ENCODE measurements at regions not wholly inside any gene's neighbourhood (a gene's known extent, or its start where the extent isn't known, plus 50 kb on each side); places are given as distances from the start of the nearest gene placed in this dataset.

DNA sequence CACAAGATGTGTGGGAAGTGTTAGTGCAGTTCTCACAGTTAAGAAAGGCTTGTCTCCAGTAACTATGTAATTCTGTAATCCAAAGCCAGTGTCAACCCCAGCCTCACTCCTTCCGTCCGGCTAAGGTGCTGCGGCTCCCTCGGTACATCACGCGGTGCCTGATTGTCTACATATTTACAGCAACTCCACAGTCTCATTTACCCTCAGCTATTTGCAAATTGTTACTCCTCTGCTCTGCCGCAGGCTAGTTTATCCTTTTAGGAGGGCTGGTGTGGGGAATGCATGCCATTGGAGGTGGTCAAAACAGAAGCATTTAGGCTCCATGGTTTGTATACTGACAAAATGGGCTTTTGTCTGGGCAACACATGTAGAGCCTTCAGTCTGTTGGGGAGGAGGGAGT lies 358.3 kb downstream of the METTL15 start:
- POLR2A ChIA-PET = no interaction called here
- no CpG with 5 or more reads among the region's 7 CpGs for WGBS (ENCODE audit: insufficient coverage)

DNA sequence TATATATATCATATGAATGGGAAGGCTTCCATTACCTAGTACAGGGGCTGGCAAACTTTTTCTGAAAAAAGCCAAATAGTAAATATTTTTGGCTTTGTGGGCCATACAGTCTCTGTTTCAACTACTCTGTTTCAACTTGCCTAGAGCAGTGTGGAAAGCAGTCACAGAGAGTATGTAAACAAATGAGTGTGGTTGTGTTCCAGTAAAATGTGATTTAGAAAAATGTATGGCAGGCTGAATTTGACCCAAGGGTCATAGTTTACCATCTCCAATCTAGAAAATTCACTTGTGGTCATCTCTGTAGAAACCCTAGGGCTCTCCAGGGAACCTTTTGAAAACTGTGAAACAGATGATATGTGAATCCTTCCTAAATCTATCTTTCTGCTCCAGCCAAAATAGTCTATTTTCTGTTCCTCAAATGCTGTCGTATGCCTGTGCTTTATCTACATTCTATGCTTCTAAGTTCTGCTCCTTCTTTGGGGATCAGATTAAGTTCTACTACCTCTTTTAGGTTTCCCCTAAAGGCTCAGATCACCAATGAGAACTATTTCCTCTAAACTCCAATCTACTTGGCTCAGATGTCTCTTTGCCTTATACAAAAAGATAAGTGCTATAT lies 356.2 kb downstream of the METTL15 start:
- POLR2A ChIA-PET = no interaction called here
- Histone ChIP-seq H3K36me3 (ENCODE audit: control insufficient read depth in 4 of 4, insufficient read depth in 4 of 4, low read length in 3 of 4) (no peaks in the 10 kb centered on the region), H3K4me1 (ENCODE audit: control extremely low read depth in 1 of 4, control insufficient read depth in 4 of 4, insufficient read depth in 4 of 4, low read length in 3 of 4) (no peaks in the 10 kb centered on the region), H3K9me3 (ENCODE audit: control extremely low read depth in 1 of 5, control insufficient read depth in 4 of 5, insufficient read depth in 2 of 5, low read depth in 1 of 5, low read length in 4 of 5) (no peaks in the 10 kb centered on the region), H3K27me3 (replicated peaks in 2 of 5; ENCODE audit: control insufficient read depth in 4 of 5, insufficient read depth in 5 of 5, low read length in 4 of 5) (no peaks in the 10 kb centered on the region), H3K27ac (ENCODE audit: insufficient read depth in 1 of 2, low read depth in 1 of 2, low read length in 2 of 2, poor library complexity in 1 of 2, severe bottlenecking in 2 of 2) (no peak overlapping the region), H3K4me3 (ENCODE audit: control insufficient read depth in 1 of 7, extremely low read depth in 1 of 7, insufficient read depth in 4 of 7, low read depth in 2 of 7, low read length in 6 of 7) (no peak overlapping the region)
- CTCF ChIA-PET = no interaction called here
- no peak for DNase-seq
- WGBS (ENCODE audit: insufficient coverage) = 25% methylated on average over 1 of the region's 1 CpG

More for the DNA sequence above, 358.3 kb downstream of the METTL15 start:
- Histone ChIP-seq H3K36me3 (ENCODE audit: control insufficient read depth in 4 of 4, insufficient read depth in 4 of 4, low read length in 3 of 4) (no peaks in the 10 kb centered on the region), H3K27me3 (replicated peaks in 2 of 5; ENCODE audit: control insufficient read depth in 4 of 5, insufficient read depth in 5 of 5, low read length in 4 of 5) (no peaks in the 10 kb centered on the region), H3K27ac (ENCODE audit: insufficient read depth in 1 of 2, low read depth in 1 of 2, low read length in 2 of 2, poor library complexity in 1 of 2, severe bottlenecking in 2 of 2) (no peak overlapping the region), H3K9me3 (ENCODE audit: control extremely low read depth in 1 of 5, control insufficient read depth in 4 of 5, insufficient read depth in 2 of 5, low read depth in 1 of 5, low read length in 4 of 5) (no peaks in the 10 kb centered on the region), H3K4me1 (ENCODE audit: control extremely low read depth in 1 of 4, control insufficient read depth in 4 of 4, insufficient read depth in 4 of 4, low read length in 3 of 4) (no peaks in the 10 kb centered on the region), H3K4me3 (ENCODE audit: control insufficient read depth in 1 of 7, extremely low read depth in 1 of 7, insufficient read depth in 4 of 7, low read depth in 2 of 7, low read length in 6 of 7) (no peak overlapping the region)
- no peak for DNase-seq
- CTCF ChIA-PET = interaction anchor here (1.2 kb wide), 1 partner anchor 15 kb away, joined by 3 read pairs; no protein-coding TSS in a partner anchor

DNA sequence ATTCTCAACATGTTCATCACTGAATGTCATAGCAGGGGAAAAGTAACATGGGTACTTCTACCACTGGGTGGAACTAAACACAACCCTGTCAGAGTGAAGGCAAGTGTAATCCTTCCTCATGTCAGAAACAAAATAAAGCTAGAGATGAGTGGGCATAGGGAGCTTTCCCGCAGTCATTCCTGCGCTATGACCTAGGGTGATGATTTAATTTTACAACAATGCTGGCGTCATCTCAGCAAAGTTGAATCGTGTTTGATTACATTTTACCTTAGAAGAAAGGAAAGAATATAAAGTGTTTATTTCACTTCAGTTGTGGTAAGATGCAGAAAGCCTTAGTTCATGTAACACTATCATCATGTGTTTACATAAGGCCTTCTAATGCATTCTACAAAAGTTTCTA lies 355.6 kb downstream of the METTL15 start:
- 100% methylated on average over 2 of the region's 4 CpGs for WGBS (ENCODE audit: insufficient coverage)
- POLR2A ChIA-PET = no interaction called here

DNA sequence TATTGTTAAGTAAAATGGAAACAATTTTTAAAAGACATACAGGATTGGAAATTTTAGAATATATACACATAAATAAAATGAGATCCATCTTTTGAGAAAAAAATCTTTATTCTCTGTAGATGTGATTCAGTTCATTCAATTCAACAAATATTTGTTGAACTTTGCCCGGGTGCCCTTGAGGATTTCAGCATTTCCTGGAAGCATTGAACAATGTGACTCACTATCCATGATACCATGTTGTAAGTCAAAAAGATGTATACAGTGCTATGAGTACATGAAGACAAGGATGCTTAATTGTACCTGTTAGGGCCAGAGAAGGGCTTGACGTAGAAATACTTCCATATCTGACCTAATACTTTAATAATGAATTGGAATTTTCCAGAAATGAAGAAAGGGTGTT lies 353.7 kb downstream of the METTL15 start:
- no peak for DNase-seq
- no CpG with 5 or more reads among the region's 2 CpGs for WGBS (ENCODE audit: insufficient coverage)
- Histone ChIP-seq H3K9me3 (ENCODE audit: control extremely low read depth in 1 of 5, control insufficient read depth in 4 of 5, insufficient read depth in 2 of 5, low read depth in 1 of 5, low read length in 4 of 5) (no peaks in the 10 kb centered on the region), H3K27me3 (replicated peaks in 2 of 5; ENCODE audit: control insufficient read depth in 4 of 5, insufficient read depth in 5 of 5, low read length in 4 of 5) (no peaks in the 10 kb centered on the region), H3K4me1 (ENCODE audit: control extremely low read depth in 1 of 4, control insufficient read depth in 4 of 4, insufficient read depth in 4 of 4, low read length in 3 of 4) (no peaks in the 10 kb centered on the region), H3K27ac (ENCODE audit: insufficient read depth in 1 of 2, low read depth in 1 of 2, low read length in 2 of 2, poor library complexity in 1 of 2, severe bottlenecking in 2 of 2) (no peak overlapping the region), H3K4me3 (ENCODE audit: control insufficient read depth in 1 of 7, extremely low read depth in 1 of 7, insufficient read depth in 4 of 7, low read depth in 2 of 7, low read length in 6 of 7) (no peak overlapping the region), H3K36me3 (ENCODE audit: control insufficient read depth in 4 of 4, insufficient read depth in 4 of 4, low read length in 3 of 4) (no peaks in the 10 kb centered on the region)
- POLR2A ChIA-PET = no interaction called here
- CTCF ChIA-PET = no interaction called here

More for the DNA sequence above, 355.6 kb downstream of the METTL15 start:
- no peak overlapping the region for H3K4me3 ChIP-seq (ENCODE audit: control insufficient read depth in 1 of 7, extremely low read depth in 1 of 7, insufficient read depth in 4 of 7, low read depth in 2 of 7, low read length in 6 of 7)
- H3K27ac ChIP-seq (ENCODE audit: insufficient read depth in 1 of 2, low read depth in 1 of 2, low read length in 2 of 2, poor library complexity in 1 of 2, severe bottlenecking in 2 of 2) = no peak overlapping the region
- CTCF ChIA-PET = no interaction called here
- no peaks in the 10 kb centered on the region for H3K27me3 ChIP-seq (replicated peaks in 2 of 5; ENCODE audit: control insufficient read depth in 4 of 5, insufficient read depth in 5 of 5, low read length in 4 of 5)
- no peak for DNase-seq
- no peaks in the 10 kb centered on the region for H3K9me3 ChIP-seq (ENCODE audit: control extremely low read depth in 1 of 5, control insufficient read depth in 4 of 5, insufficient read depth in 2 of 5, low read depth in 1 of 5, low read length in 4 of 5)
- H3K4me1 ChIP-seq (ENCODE audit: control extremely low read depth in 1 of 4, control insufficient read depth in 4 of 4, insufficient read depth in 4 of 4, low read length in 3 of 4) = no peaks in the 10 kb centered on the region
- no peaks in the 10 kb centered on the region for H3K36me3 ChIP-seq (ENCODE audit: control insufficient read depth in 4 of 4, insufficient read depth in 4 of 4, low read length in 3 of 4)

DNA sequence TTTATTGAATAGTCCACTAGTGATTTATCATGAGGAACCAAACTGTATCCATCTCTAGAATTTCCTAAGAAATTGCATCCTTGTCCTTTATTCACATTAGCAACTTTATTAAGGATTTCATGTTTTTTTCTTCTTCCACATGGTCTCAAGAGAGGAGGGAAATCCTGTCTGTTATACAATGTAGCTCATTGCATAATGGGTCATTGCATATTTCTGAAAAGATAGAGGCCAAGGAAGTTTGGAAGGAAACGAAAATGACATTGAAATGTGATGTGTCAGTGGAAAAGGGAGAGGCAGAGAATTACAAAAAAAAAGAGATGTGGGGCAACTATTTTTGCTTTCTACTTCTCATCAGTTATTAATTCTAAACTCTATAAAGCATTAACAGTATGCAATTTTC lies 353.1 kb downstream of the METTL15 start:
- no peak overlapping the region for H3K27ac ChIP-seq (ENCODE audit: insufficient read depth in 1 of 2, low read depth in 1 of 2, low read length in 2 of 2, poor library complexity in 1 of 2, severe bottlenecking in 2 of 2)
- DNase-seq = no peak
- no CpG with 5 or more reads among the region's 1 CpG for WGBS (ENCODE audit: insufficient coverage)
- ChIA-PET CTCF (no interaction called here), POLR2A (no interaction called here)
- no peaks in the 10 kb centered on the region for H3K4me1 ChIP-seq (ENCODE audit: control extremely low read depth in 1 of 4, control insufficient read depth in 4 of 4, insufficient read depth in 4 of 4, low read length in 3 of 4)
- no peaks in the 10 kb centered on the region for H3K9me3 ChIP-seq (ENCODE audit: control extremely low read depth in 1 of 5, control insufficient read depth in 4 of 5, insufficient read depth in 2 of 5, low read depth in 1 of 5, low read length in 4 of 5)
- H3K27me3 ChIP-seq (replicated peaks in 2 of 5; ENCODE audit: control insufficient read depth in 4 of 5, insufficient read depth in 5 of 5, low read length in 4 of 5) = no peaks in the 10 kb centered on the region
- H3K4me3 ChIP-seq (ENCODE audit: control insufficient read depth in 1 of 7, extremely low read depth in 1 of 7, insufficient read depth in 4 of 7, low read depth in 2 of 7, low read length in 6 of 7) = no peak overlapping the region
- no peaks in the 10 kb centered on the region for H3K36me3 ChIP-seq (ENCODE audit: control insufficient read depth in 4 of 4, insufficient read depth in 4 of 4, low read length in 3 of 4)

DNA sequence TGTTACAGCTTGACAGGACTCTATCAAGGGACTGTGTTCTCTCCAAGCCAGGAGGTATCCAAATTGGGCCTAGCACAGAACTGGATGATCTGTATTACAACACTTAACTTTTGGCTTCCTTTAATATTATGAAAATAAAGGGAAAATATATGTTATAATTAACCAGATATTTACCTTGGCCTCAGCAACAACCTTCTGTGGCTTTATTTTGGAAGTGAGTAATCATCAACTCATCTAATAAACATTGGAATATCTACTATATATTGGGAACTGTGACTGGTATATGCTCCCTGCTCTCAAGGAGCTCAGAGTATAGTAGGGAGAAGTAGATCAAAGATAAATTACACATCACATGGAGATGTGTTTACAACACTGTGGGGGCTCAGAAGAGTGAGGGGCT lies 352.2 kb downstream of the METTL15 start:
- Histone ChIP-seq H3K27me3 (replicated peaks in 2 of 5; ENCODE audit: control insufficient read depth in 4 of 5, insufficient read depth in 5 of 5, low read length in 4 of 5) (no peaks in the 10 kb centered on the region), H3K4me1 (ENCODE audit: control extremely low read depth in 1 of 4, control insufficient read depth in 4 of 4, insufficient read depth in 4 of 4, low read length in 3 of 4) (no peaks in the 10 kb centered on the region), H3K36me3 (ENCODE audit: control insufficient read depth in 4 of 4, insufficient read depth in 4 of 4, low read length in 3 of 4) (no peaks in the 10 kb centered on the region), H3K9me3 (ENCODE audit: control extremely low read depth in 1 of 5, control insufficient read depth in 4 of 5, insufficient read depth in 2 of 5, low read depth in 1 of 5, low read length in 4 of 5) (no peaks in the 10 kb centered on the region), H3K4me3 (ENCODE audit: control insufficient read depth in 1 of 7, extremely low read depth in 1 of 7, insufficient read depth in 4 of 7, low read depth in 2 of 7, low read length in 6 of 7) (no peak overlapping the region), H3K27ac (ENCODE audit: insufficient read depth in 1 of 2, low read depth in 1 of 2, low read length in 2 of 2, poor library complexity in 1 of 2, severe bottlenecking in 2 of 2) (no peak overlapping the region)
- ChIA-PET POLR2A (no interaction called here), CTCF (no interaction called here)
- DNase-seq = no peak

DNA sequence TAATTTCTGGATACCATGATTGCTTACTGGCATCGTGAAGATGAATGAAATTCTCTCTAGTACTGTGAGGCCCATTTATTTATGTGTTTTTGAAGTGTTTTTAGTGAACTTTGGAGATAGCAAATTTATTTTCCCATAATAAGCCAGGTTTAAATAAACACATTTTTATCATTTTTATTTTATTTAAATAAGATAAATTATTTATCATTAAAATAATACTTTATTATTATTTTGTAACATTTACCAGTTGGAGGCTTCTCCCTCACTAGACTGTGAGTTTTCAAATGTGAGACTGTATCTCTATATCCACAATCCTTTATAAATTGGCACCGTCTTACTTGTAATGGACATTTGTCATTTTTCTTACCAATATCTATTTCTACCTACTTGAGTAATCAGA lies 351.7 kb downstream of the METTL15 start:
- Histone ChIP-seq H3K4me1 (ENCODE audit: control extremely low read depth in 1 of 4, control insufficient read depth in 4 of 4, insufficient read depth in 4 of 4, low read length in 3 of 4) (no peaks in the 10 kb centered on the region), H3K27me3 (replicated peaks in 2 of 5; ENCODE audit: control insufficient read depth in 4 of 5, insufficient read depth in 5 of 5, low read length in 4 of 5) (no peaks in the 10 kb centered on the region), H3K36me3 (ENCODE audit: control insufficient read depth in 4 of 4, insufficient read depth in 4 of 4, low read length in 3 of 4) (no peaks in the 10 kb centered on the region), H3K9me3 (ENCODE audit: control extremely low read depth in 1 of 5, control insufficient read depth in 4 of 5, insufficient read depth in 2 of 5, low read depth in 1 of 5, low read length in 4 of 5) (no peaks in the 10 kb centered on the region), H3K27ac (ENCODE audit: insufficient read depth in 1 of 2, low read depth in 1 of 2, low read length in 2 of 2, poor library complexity in 1 of 2, severe bottlenecking in 2 of 2) (no peak overlapping the region), H3K4me3 (ENCODE audit: control insufficient read depth in 1 of 7, extremely low read depth in 1 of 7, insufficient read depth in 4 of 7, low read depth in 2 of 7, low read length in 6 of 7) (no peak overlapping the region)
- CTCF ChIA-PET = no interaction called here
- 83% methylated on average over 1 of the region's 2 CpGs for WGBS (ENCODE audit: insufficient coverage)
- POLR2A ChIA-PET = no interaction called here
- no peak for DNase-seq
